HG02884 (cell line): ENCODE measurements at regions not wholly inside any gene's neighbourhood (a gene's known extent, or its start where the extent isn't known, plus 50 kb on each side); places are given as distances from the start of the nearest gene placed in this dataset.
"Not testable (repeated sequence)": the region's sequence is repeated elsewhere in the genome, so short reads cannot be mapped to it uniquely, and the experiment has no call there.

Experiments
- ATAC-seq: cut with Tn5 transposase; IDR thresholded peaks from one replicate; pipeline ENCODE4 v1.9.1; 2021; ENCODE audit warnings: mild to moderate bottlenecking, moderate library complexity; ENCODE audit not compliant: unreplicated experiment

DNA sequence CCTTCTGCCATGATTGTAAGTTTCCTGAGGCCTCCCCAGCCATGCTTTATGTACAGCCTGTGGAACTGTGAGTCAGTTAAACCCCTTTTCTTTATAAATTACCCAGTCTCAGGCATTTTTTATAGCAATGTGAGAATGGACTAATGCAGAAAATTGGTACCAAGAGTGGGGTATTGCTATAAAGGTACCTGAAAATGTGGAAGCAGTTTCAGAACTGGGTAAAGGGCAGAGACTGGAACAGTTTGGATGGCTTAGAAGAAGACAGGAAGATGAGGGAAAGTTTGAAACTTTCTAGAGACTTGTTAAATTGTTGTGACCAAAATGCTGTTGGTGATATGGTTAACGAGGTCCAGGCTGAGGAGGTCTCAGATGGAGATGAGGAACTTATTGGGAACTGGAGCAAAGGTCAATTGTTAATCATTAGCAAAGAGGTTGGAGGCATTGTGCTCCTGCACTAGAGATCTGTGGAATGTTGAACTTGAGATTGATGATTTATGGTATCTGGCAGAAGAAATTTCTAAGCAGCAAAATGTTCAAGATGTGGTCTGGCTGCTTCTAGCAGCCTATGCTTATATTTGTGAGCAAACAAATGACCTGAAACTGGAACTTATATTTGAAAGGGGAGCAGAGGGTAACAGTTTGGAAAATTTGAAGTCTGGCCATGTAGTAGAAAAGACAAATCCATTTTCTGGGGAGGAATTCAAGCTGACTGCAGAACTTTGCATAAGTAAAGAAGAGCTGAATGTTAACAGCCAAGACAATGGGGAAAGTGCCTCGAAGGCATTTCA, 79.0 kb upstream of the GMDS start:
- no peak for ATAC-seq

DNA sequence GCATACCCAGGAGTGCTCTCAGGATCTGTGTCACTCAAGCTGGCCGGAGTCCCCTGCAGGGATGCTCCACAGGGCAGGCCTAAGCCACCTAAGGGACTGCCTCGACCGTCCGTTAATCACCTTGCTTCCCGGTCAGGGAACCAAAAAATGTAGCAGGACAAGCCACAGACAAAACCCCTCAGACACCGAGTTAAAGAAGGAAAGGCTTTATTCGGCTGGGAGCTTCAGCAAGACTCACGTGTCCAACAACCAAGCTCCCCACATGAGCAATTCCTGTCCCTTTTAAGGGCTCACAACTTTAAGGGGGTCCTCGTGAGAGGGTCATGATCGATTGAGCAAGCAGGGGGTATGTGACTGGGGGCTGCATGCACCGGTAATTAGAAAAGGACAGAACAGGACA, 72.1 kb upstream of the GMDS start:
- ATAC-seq, result not testable (repeated sequence)

DNA sequence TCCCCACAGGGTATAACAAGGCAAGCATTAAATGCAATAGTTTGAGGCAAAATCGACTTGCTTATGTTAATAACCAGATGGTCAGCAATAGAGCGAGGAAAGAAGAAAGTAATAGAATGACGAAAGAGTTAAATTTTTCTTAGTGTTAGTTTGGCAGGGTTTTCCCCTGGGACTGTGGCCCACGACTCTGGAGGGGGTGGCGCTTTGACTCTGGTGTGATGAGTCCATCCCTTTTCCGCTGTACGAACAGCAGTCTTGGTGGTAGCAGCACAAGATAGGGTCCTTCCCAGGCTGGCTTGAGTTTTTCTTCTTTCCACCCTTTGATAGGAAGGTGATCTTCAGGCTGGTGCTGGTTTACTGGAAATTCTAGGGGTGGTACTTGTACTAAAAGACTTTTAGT, 69.2 kb upstream of the GMDS start:
- ATAC-seq, result no peak

DNA sequence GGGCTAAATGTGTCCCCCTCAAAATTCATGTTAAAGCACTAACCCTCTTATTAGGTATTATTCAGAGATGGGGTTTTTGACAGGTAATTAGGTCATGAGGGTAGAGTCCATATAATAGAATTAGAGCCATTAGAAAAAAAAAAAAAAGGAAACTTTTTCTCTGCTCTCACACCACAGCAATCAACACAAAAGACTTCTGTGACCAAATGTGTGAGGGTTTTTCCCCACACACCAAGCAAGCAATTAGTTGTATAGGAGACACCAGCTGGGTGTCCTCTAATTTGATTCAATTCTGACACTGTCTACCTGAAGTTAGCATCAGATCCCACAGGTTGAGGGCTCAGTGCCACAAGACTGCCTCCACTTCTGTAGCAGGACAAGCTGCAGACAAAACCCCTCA, 64.6 kb upstream of the GMDS start:
- ATAC-seq, result no peak

DNA sequence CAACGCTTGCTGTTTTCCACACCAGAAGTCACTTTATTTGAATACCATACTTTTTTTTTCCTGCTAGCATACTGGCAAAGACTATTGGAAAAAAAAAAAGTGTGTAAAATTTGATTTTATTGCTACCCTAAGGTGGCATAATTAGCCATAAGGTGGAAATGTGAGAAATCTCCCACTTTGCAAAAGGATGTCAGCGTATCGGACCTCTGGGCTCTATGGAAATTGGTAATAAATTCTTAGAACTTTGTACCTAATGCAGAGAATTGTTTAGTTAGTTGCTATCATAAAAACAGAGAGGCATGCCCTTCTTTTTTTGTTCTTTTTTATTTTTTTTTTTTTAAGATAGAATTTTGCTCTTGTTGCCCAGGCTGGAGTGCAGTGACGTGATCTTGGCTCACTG, 63.7 kb upstream of the GMDS start:
- no peak for ATAC-seq

DNA sequence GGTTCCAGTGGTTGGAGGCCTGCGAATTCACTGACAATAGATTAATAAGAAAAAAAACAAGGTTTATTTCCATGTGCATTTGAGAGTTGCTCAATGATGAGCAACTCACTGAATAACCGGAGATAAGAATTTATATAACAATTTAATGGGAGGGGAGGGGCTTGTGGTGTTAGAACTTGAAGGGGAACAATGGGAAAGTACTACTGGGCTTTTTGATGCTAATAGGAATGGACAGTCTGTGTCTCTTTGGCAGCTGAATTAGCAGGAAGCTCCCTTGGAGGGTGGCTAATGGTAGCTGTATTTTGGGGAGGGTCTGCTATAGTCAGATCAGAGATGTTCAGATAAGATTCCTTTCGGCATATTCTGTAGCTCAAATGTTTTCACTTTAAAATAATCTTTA, 62.4 kb upstream of the GMDS start:
- ATAC-seq, result no peak

DNA sequence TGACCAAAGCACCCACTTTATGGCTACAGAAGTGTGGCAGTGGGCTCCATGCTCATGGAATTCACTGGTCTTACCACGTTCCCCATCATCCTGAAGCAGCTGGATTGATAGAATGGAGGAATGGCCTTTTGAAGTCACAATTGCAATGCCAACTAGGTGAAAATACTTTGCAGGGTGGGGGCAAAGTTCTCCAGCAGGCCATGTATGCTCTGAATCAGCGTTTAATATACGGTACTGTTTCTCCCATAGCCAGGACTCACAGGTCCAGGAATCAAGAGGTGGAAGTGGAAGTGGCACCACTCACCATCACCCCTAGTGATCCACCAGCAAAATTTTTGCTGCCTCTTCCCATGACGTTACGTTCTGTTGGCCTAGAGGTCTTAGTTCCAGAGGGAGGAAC, 60.5 kb upstream of the GMDS start:
- ATAC-seq, result no peak

DNA sequence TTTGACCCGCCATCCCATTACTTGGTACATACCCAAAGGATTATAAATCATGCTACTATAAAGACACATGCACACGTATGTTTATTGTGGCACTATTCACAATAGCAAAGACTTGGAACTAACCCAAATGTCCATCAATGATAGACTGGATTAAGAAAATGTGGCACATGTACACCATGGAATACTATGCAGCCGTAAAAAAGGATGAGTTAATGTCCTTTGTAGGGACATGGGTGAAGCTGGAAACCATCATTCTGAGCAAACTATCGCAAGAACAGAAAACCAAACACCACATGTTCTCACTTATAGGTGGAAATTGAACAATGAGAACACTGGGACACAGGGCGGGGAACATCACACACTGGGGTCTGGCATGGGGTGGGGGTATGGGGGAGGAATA, 57.1 kb upstream of the GMDS start:
- ATAC-seq, result not testable (repeated sequence)

DNA sequence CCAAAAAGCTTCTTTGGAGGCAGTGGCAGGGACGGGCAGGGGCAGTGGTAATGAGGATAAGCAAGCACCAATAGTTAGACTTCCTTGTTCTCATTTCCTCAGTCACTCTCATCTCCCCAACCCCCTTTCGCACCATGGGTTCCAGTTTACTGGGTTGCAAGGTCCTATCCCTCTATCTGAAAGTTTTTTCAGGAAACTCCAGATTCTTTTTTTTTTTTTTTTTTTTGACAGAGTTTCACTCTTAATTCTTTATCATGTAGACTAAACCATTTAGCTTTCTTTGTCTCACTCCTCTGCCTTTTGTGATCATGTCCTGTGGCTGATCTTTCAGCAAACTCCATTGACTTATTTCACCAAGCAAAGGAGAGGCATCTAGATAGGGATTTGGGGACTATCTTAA, 51.4 kb upstream of the GMDS start:
- no peak for ATAC-seq
